Epidermal melanocyte (primary cell): ENCODE measurements at regions not wholly inside any gene's neighbourhood (a gene's known extent, or its start where the extent isn't known, plus 50 kb on each side); places are given as distances from the start of the nearest gene placed in this dataset.

Experiments
- DNase-seq: peaks from one replicate; pipeline ENCODE4 v3.0.0; 2011; ENCODE audit warnings: low spot score; ENCODE audit not compliant: insufficient read length

DNA sequence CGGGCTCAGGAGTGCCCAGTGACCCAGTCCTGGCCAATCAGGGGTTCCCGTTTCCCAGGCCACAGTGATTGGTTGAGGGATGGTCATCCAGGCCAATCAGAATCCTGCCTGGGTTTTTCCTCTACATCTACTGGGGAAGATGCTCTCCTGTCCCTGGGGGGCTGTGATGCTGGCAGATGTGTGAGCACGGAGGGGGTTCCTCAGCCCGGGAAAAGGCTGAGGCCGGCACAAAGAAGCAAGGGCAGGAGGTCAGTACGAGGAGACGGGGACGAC, 171.2 kb downstream of the CTTN start:
- DNase-seq: no peak

DNA sequence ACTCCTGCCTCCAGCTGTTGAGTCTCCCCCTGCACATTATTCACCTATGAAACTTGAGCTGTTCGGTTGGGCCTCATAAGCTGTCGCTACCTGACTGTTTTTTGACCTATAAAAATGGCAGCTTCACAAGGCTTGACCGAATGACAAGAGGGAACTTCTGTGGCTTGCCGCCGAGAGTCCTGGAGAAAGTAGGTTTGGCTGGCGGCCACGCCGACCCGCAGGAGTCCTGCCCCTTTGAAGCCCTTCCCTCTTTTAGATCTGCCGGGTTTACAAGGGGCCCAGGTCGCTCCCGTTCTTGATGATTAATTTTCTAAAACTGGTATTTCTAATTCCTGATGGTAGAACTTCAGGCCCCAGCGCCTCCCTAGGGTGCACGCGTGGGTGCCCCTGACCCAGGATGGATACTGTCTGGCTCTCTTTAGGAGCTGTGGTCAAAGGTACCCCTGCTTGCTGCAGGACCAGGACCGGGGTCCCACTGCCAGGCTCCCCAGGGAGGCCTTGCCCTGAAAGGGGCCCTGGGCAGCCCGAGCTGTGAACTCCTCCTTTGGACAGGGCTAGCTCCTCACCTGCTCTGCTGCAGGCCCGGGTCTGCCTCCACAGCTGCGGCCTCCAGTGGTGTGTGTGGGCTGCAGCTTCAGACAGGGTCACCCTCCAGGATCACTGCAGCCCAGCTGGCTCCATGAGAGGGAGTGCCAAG, 171.8 kb downstream of the CTTN start:
- DNase-seq: no peak

DNA sequence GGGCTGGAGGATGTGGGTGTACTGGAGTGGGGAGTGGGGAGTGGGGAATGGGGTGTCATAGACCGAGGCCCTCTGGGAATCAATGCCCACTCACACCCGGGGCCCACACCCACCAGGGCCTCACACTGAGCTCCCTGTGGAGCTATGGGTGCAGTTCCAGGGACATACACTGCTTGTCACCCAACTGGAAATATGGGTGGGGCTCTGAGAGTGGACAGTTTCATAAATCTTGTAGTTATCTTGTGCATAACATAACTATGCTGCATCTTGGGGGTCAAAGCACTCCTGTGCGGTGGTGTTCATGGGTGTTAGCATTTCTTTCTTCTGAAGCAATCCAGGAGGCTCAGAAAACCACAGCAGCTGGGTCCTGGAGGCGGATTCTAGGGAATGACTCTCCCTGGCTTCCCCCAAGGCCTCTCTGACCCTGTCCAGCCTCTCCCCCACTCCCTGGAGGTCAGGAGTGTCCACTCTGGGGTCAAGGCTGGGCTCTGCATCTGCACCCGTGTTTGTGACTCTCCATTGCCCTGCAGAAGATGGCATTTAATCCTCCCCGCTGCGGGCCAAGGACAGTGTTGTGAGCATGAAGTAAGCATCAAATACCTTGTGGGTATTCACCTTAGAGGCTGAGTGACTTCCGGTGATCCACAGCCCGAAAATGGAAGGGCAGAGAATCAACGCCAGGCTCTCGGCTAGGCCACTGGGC, 172.5 kb downstream of the CTTN start:
- no peak for DNase-seq

DNA sequence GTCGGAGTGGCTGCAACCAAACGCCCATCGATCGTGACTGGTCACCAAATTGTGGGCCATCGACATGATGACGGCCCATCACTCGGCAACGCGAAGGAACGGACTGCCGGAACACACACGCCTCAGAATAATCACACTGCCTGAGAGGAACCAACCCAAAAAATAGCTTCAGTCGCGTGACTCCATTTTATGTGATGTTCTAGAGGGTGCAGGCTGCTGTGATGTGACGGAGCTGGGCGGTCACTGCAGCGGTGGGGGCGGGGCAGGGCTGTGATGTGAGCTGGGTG, 174.6 kb downstream of the CTTN start:
- no peak for DNase-seq

DNA sequence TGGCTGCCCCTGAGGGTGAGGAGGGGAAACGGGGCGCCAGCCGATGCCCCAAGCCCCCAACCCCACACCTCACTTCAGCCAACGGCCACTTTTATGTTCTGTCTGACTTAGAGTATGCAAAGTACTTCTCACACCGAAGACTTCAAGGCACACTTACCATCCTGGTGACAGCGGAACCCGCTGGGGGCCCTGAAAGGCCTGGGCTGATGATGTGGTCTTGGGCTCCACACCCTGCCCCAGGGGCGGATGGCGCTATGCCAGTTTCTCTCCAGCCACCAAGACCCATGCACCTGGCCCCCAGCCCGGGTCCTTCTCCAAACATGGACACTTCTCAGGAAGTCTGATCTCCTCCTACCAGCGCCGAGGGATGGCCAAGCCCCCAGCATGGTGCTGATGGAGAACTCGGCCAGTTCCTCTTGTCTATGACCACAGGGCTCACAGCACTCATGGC, 175.4 kb downstream of the CTTN start:
- DNase-seq: no peak

DNA sequence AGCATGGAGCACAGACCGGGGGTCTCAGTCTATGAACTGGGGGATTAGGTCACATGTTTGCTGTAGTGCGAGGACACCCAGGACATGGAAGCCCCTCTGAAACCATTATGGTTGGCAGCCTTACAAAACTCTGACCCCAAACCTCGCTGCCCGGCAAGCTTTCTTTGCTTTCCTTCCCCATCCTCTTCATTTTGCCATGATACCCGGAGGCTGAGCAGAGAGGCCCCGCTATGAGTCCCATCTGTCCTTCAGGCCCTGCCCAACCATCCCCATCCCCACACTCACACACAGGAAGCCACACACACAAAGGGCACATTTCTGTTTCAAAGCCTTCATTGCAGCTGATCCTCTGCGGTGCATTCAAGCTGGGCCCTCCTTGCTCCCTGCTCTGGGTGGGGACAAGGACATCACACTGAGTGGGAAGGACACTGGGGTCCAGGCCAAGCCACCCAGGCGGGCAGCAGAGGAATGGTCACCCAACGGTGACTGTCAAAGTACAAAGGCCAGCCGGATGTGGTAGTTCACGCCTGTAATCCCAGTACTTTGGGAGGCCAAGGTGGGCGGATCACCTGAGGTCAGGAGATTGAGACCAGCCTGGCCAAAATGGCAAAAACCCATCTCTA, 176.5 kb downstream of the CTTN start:
- DNase-seq: no peak

DNA sequence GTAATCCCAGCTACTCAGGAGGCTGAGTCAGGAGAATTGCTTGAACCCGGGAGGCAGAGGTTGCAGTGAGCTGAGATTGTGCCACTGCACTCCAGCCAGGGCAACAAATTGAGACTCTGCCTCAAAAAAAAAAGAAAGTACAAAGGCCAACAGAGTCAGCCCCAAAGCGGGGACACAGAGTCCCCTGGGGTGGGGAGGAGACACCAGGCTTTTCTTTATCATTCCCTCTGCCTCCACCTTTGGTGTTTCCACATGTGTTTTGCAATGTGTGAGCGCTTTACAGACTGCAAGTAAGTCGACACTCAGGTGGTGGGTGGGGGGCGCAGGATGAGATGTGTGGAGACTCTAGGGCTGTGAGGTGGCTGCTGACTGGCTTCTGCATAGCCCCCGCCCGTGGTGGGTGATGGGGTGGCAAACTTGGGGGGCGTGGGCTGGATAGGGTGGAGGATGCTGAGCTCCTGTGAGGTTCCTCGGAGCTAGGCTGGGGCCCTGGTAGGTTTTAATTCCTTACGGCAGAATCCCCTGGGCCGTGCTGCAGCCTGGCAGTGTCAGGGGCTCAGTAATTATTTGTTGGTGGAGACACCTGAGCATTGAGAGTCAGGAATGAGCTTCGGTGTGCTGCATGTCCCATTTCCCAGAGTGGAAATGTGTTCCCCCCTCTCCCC, 177.2 kb downstream of the CTTN start:
- no peak for DNase-seq

DNA sequence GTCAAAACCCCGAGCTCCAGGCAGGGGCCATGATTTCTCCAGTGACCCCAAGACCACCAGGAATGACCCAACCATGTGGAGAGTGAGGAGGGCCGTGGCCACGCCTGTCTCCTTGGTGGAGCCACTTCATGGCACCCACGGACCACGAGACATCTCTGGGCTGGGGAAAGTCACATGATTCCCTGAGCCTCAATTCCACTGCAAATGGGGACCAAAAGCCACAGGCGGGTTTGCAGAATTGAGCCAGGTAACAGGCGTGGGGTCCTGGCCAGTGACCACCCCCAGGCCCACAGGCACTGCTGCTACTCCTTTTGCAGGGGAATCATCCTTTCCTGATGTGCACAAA, 178.9 kb downstream of the CTTN start:
- no peak for DNase-seq

DNA sequence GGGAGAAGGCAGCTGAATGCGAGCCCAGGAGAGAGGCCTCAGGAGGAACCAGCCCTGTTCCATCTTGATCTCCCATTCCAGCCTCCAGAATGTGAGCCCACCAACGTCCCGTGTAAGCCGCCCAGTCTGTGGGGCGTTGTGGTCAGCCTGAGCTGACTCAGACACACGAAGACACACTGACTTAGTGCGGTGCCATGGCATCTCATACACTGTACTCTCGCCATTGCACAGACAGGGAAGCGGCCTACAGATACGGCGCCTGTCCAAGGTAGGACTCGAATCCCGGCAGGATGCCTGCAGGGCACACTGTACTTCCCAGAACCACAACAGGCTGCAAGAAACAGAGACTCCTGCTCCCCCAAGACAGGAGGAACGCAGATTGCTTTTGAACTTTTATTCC, 179.6 kb downstream of the CTTN start:
- no peak for DNase-seq

DNA sequence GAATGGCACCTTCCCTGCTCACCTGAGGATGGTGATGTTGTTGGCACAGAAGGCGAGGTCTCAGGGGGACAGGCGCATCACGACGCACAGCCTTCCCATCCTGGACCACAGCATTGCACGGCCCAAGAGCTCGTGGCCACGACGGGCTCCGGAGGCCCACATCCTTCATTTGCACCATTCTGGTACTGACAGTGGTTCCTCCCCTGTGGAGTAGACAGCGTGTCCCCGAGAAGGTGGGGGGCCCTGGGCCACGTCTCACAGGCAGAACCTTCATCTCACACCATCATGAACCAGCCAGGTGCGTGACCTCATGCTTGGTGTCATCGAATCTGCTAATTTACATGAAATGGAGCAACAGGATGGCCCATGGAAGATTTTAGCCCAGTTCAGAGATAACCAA, 180.0 kb downstream of the CTTN start:
- no peak for DNase-seq

DNA sequence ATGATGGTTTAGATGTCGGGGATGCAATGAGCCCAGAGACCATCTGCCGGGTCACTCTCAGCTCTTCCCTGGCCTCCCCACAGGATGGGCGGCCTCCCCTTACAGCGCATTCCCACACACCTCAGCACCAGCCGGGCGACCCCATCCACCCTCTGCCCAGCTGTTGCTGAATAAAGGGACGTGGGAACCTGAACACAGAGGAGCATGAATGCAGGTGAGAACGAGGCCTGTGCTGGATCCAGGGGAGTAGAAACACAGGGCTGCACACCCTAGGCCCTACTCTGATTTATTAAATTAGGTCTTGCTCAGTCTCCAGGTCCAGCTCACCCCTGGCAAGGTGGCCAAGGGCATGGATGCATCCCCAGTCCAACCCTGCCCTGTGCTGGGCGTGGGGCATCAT, 180.5 kb downstream of the CTTN start:
- DNase-seq: no peak

DNA sequence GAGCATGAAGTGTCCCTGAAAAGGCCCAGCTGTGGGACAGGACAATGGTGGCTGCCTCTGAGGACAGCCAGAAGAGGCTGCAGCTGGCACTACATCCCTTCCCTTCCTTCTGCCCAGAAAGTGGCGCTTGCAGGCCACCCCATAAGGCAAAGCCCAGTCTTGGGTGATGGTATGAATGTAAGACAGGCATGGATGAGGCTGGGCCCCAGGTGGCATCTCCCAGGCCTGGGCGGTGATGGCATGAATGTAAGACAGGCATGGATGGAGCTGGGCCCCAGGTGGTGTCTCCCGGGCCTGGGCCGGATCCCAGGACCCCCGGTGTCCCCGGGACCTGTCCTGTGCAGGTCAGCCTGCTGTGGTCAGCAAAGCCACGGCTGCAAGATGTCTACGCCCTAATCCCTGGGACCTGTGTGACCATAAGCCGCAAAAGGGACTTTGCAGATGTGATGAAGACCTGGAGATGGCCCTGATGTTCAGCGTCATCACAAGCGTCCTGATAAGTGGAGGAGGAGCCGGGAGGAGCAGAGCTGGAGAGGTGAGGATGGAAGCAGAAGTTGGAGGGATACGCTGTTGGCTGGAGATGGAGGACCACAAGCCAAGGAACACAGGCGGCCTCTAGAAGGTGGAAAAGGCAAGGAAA, 181.1 kb downstream of the CTTN start:
- DNase-seq: no peak

DNA sequence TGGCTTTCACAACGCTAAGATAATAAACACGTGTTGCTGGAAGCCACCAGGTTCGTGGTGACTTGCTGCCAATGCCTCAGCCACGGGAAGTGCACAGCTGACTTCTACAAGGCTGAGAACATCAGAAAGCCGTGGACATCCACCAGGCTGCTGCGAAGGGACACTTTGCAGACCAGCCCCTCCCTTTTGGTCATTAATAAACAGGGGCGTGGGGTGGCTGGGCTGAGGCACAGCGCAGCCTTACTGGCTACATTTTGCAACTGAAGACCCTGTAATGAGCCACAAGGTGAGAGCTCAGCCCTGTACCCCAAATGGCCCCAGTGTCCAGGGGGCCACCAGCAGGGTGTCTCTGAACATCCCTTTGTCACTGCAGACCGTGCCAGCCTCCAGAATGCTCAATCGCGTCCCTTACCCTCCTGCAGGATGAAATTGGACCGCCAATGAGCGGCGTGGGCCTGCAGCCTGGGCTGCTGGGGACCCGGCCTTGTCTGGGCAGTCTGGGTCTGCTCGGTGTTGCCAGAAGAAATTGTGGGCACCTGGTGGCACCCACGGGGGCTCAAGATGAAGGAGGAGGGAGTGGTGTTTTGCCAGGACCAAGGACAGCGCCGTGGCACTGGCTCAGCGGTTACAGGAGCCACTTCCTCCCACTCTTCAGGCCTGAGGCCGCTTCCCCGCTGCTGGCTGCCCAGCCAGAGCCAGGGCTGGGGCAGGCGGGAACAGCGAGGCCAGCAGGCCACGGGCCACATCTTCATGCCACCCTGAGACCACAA, 181.9 kb downstream of the CTTN start:
- no peak for DNase-seq

DNA sequence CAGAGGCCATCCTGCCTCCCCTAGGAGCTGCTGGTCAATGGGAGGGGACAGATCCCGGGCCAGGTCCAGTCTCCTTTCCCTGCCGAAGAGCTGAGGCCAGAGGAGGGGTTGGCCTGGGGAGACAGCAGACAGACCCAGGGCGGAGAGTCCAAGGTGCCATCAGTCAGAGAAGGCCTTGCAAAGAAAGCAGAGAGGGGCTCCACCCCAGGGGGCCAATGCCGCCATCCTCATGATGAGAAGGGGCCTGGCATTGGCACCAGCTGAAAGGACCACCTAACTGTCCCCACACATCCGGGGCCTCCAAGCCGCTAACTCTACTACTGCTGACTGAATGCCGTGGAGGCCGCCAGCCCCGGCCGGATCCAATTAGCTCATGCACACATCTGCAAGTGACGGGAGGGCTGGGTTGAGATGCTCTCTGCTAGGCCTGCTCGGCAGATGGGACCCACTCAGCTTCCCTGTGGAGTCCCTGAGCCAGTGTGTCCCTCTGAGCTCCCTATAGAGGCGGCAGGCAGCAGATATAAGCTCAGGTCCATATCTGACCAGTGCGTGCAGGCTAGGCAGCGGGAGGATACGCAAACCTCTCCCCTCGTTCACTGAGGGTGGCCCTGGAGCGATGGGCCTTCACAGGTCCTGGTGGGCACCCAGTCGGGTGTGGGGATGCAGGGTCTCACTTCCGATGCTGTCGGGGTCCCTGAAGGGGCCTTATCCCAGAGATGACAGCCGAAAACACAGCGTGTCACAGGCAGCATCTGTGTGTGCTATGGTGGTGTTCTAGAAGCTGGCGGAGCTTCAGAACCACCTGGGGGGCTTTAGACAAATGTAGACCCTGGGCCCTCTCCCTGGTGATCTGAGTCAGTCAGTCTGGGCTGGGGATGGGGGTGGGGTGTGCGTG, 183.9 kb downstream of the CTTN start:
- DNase-seq: no peak

DNA sequence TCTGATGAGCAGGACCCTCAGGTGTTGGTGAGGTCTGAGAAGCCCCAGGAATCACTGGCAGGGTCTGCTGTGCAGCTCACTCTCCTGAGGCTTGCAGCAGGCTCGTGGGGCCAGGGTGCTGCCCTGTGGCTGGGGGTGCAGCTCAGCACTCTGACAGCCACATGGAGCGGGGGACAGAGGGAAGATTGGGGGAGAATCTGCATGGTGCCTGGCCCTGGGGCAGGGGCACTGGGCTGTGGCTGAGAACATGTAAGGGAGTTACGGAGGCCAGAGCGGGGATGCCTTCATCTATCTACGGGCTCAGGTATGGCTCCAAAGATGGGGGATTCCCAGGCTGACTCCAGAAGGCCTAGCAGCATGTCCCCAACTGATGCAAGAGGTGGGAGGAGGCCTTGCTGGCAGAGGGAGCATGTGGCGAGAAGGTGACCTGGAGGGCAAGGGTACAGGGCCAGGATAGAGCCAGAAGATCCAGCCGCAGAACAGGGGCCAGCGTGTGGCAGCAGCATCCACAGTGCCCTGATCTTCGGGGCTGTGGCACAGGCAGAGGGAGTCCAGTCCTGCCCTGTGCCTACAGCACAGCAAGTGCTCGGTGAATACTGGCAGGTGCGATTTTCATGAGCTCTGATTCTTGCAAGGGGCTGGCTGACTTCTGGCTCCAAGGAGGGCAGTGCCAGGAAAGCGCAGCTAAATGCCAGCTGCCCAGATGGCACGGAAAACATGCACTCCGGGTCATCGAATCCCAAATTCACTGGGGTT, 184.7 kb downstream of the CTTN start:
- DNase-seq: no peak

DNA sequence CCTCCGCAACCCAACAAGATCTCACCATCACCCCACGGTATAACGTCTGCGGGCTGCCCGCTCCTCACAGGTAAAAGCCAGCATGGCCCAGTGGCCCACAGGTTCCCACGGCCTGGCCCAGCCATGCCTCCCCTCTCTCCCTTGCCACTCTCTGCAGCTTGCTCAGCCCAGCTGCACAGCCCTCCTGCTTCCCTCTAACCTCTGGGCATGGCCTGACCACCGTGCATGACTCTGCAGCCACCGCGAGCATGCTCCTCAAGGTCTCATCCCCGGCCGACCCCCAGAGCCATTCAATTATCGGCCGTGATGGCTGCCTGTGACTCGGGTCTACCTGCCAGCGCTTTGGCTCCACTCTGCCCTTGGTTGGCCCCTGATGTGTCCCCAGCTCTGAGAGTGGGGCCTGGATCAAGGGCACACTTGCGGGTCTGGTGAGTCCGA, 185.5 kb downstream of the CTTN start:
- no peak for DNase-seq

DNA sequence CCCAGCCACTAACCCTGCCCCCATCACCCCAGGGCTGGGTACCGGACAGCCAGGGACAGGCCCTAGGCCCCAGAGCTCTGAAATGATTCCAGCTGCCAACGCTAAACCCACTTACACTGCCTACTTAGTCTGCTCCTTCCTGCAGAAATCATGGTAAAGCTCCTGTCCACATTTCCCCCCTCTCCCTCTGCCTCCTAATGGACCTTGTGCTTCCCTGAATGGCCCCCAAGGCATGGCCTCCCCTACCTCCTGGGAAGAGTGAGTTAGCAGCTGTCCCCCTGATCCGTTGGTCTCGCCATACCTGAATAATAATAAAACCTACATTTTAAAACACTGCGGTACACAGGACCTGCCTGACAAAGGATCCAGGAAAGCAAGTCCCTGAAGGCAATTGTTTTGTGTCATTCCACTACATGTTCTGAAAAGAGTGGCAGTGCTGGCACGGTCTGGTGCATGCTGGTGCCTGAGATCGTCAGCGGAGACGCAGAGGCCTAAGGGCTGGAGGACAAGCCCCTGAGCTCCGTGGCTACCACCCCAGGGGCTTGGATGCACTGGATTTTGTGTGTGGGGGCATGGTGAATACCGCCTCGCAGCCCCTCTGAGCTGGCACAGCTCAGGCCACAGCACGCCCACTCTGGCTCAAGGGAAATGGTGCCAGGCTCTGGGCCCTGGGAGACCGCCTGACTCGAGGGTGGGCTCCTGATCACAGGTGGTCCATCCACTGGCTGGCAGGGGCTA, 186.3 kb downstream of the CTTN start:
- no peak for DNase-seq

DNA sequence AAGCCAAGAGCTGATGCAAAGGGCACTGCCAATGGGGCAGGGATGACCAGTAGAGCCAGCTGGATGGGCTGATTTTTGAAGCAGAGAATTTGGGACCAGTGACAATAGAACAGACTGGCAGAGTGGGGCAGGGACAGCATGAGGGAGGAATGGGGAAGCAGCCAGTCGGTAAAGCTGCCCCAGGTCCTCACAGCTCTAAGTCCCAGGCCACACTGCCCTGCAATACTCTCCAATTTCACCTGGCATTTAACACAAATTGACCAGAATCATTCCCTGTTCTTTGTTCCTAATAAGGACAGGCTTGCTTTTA, 186.9 kb downstream of the CTTN start:
- no peak for DNase-seq
